ENCODE measurements at regions not wholly inside any gene's neighbourhood (a gene's known extent, or its start where the extent isn't known, plus 50 kb on each side); places are given as distances from the start of the nearest gene placed in this dataset.

- no peaks in the 10 kb centered on the region for H3K9me3 ChIP-seq (replicated peaks in 1 of 3)
- no peaks in the 10 kb centered on the region for H3K36me3 ChIP-seq (replicated peaks in 1 of 2)
- TF ChIP-seq POLR2A (IDR thresholded peaks at IDR 0.05) = no peak
- TF ChIP-seq CTCF (IDR thresholded peaks at IDR 0.05) = no peak
- no peak for DNase-seq
- no peak overlapping the region for H3K27ac ChIP-seq
- H3K4me1 ChIP-seq (replicated peaks in 1 of 2) = no peaks in the 10 kb centered on the region
- no peaks in the 10 kb centered on the region for H3K27me3 ChIP-seq
- 86 to 96% (median 91%) methylated on average over 6 of the region's 6 CpGs for WGBS, 4 donors
- intact Hi-C loops (cut with DNase I) = no loop called here
- no peak overlapping the region for H3K4me3 ChIP-seq
Measured at GRCh38 chr2:144650907-144651306, 131.0 kb upstream of the ZEB2 start.

- Histone ChIP-seq H3K9me3 (replicated peaks in 1 of 3) (no peaks in the 10 kb centered on the region), H3K27ac (no peak overlapping the region), H3K27me3 (no peaks in the 10 kb centered on the region), H3K4me1 (replicated peaks in 1 of 2) (no peaks in the 10 kb centered on the region), H3K36me3 (replicated peaks in 1 of 2) (no peaks in the 10 kb centered on the region), H3K4me3 (no peak overlapping the region)
- WGBS, 4 donors = 83 to 91% (median 89%) methylated on average over 13 of the region's 13 CpGs
- TF ChIP-seq POLR2A (IDR thresholded peaks at IDR 0.05) (no peak), CTCF (IDR thresholded peaks at IDR 0.05) (no peak)
- intact Hi-C loops (cut with DNase I) = no loop called here
- DNase-seq = no peak
Measured at GRCh38 chr2:144648837-144649465, 129.0 kb upstream of the ZEB2 start.

- Histone ChIP-seq H3K4me1 (replicated peaks in 1 of 2) (no peaks in the 10 kb centered on the region), H3K27ac (no peak overlapping the region), H3K36me3 (replicated peaks in 1 of 2) (no peaks in the 10 kb centered on the region), H3K27me3 (no peaks in the 10 kb centered on the region), H3K4me3 (no peak overlapping the region), H3K9me3 (replicated peaks in 1 of 3) (no peaks in the 10 kb centered on the region)
- TF ChIP-seq POLR2A (IDR thresholded peaks at IDR 0.05) (no peak), CTCF (IDR thresholded peaks at IDR 0.05) (no peak)
- DNase-seq = no peak
- 69 to 80% (median 75%) methylated on average over 3 of the region's 3 CpGs for WGBS, 4 donors
- intact Hi-C loops (cut with DNase I) = no loop called here
Measured at GRCh38 chr2:144645083-144645778, 125.3 kb upstream of the ZEB2 start.

GRCh38 chr2:144644549-144644948 is 124.6 kb upstream of the ZEB2 start:
- DNase-seq = no peak
- no peak for TF ChIP-seq POLR2A (IDR thresholded peaks at IDR 0.05)
- no peak for TF ChIP-seq CTCF (IDR thresholded peaks at IDR 0.05)
- Histone ChIP-seq H3K27me3 (no peaks in the 10 kb centered on the region), H3K27ac (no peak overlapping the region), H3K4me1 (replicated peaks in 1 of 2) (no peaks in the 10 kb centered on the region), H3K36me3 (replicated peaks in 1 of 2) (no peaks in the 10 kb centered on the region), H3K9me3 (replicated peaks in 1 of 3) (no peaks in the 10 kb centered on the region), H3K4me3 (no peak overlapping the region)
- 96 to 99% (median 97%) methylated on average over 3 of the region's 3 CpGs for WGBS, 4 donors
- intact Hi-C loops (cut with DNase I) = no loop called here
